ENCODE measurements at regions not wholly inside any gene's neighbourhood (a gene's known extent, or its start where the extent isn't known, plus 50 kb on each side); places are given as distances from the start of the nearest gene placed in this dataset.

GRCh38 chr7:115329006-115329405 is 407.1 kb downstream of the MDFIC start:
- no peak for TF ChIP-seq CTCF (IDR thresholded peaks at IDR 0.05)
- no peak for TF ChIP-seq POLR2A (IDR thresholded peaks at IDR 0.05)

Measured in right lobe of liver (tissue), 4 donors.